ENCODE measurements at regions not wholly inside any gene's neighbourhood (a gene's known extent, or its start where the extent isn't known, plus 50 kb on each side); places are given as distances from the start of the nearest gene placed in this dataset.

- TF ChIP-seq PBX2 (CRISPR knock-in tag; IDR thresholded peaks at IDR 0.05; ENCODE audit: low read depth) = no peak
- TF ChIP-seq PBX2 (tag; conservative IDR thresholded peaks at IDR 0.05; ENCODE audit: low read depth) = peak; percentile 77
- peak; percentile 87 for TF ChIP-seq MEIS2 (IDR thresholded peaks at IDR 0.05; ENCODE audit: partially characterized antibody)
- TF ChIP-seq NFRKB (IDR thresholded peaks at IDR 0.05; ENCODE audit: low read depth) = peak; percentile 24; the same call in 1 of the 2 replicates
- TF ChIP-seq DPF2 (IDR thresholded peaks at IDR 0.05) = peak; percentile 68
- TF ChIP-seq TSC22D4 (tag; IDR thresholded peaks at IDR 0.05) = no peak
Measured at GRCh38 chr9:14523545-14523944, 169.7 kb downstream of the ZDHHC21 start (continued).

GRCh38 chr9:14522627-14523379 is 170.4 kb downstream of the ZDHHC21 start:
- H3K9ac ChIP-seq (ENCODE audit: insufficient read depth in 1 of 2, low read depth in 2 of 2, low read length in 2 of 2) = peak overlapping the region; percentile 68 to 71; a peak in 3 of 4 replicates
- H3K79me2 ChIP-seq (ENCODE audit: control insufficient read depth, insufficient read depth, low read length) = peaks cover 37% of the 10 kb centered on the region
- ChIA-PET CTCF (ENCODE audit: low intra/inter-chr PET ratio) (no interaction called here), POLR2A (interaction anchor here (0.7 to 1.2 kb wide), 3 partner anchors 10 to 17 kb away, joined by 3 to 7 read pairs (median 3); no protein-coding TSS in a partner anchor)
- intact Hi-C loops (cut with micrococcal nuclease) (loop anchor here (5.0 kb wide), 1 partner anchor 46 kb away; no protein-coding TSS in a partner anchor), in situ Hi-C loops (cut with MboI) (no loop called here)
- H3K4me2 ChIP-seq (ENCODE audit: insufficient read depth, low read length) = peak overlapping the region; percentile 67
- DNase-seq (ENCODE audit: extremely low read depth in 1 of 4, low spot score in 3 of 4) (peak in 3 of 4 experiments; percentile 34 to 73 (median 57)), FAIRE-seq (peak; percentile 88), ATAC-seq (peak; percentile 79)
- peaks cover 13 to 44% of the 10 kb centered on the region in 2 experiments; a peak in 4 of 5 replicates for H3K4me1 ChIP-seq (replicated peaks in 1 of 2; ENCODE audit: control insufficient read depth in 2 of 2, insufficient read depth in 2 of 2, low read length in 2 of 2)
- no peaks in the 10 kb centered on the region for H4K20me1 ChIP-seq (replicated peaks; ENCODE audit: control insufficient read depth, insufficient read depth, low read length)
- no peaks in the 10 kb centered on the region for H3K9me1 ChIP-seq (ENCODE audit: control insufficient read depth, insufficient read depth, low read length)
- TSS peak; percentile 80 for BruUV-seq (replicated peaks)
- H3K4me3 ChIP-seq = no peak overlapping the region; the same call in 1 of the 2 replicates
- peak overlapping the region; percentile 75 for H2AFZ ChIP-seq (ENCODE audit: low read depth, low read length)
- no peaks in the 10 kb centered on the region for H3K36me3 ChIP-seq (ENCODE audit: control insufficient read depth, insufficient read depth, low read length)
- no peaks in the 10 kb centered on the region for H3K27me3 ChIP-seq (ENCODE audit: control insufficient read depth in 2 of 2, insufficient read depth in 2 of 2, low read length in 2 of 2)
- WGBS (ENCODE audit: insufficient coverage, low coverage, missing lambda C conversion rate) = 3% methylated on average over 3 of the region's 3 CpGs
- H3K27ac ChIP-seq (ENCODE audit: extremely low read depth, low read depth, low read length) = peak overlapping the region; percentile 89
- no peaks in the 10 kb centered on the region for H3K9me3 ChIP-seq (replicated peaks; ENCODE audit: control insufficient read depth, insufficient read depth, low read depth, low read length)
- TF ChIP-seq SLC30A9 (CRISPR knock-in tag; IDR thresholded peaks at IDR 0.05) (no peak), ZNF398 (CRISPR knock-in tag; IDR thresholded peaks at IDR 0.05) (no peak), ZNF277 (CRISPR knock-in tag; IDR thresholded peaks at IDR 0.05; ENCODE audit: borderline replicate concordance) (no peak)

Measured in K562 (cell line).